HepG2 (cell line): ENCODE measurements at regions not wholly inside any gene's neighbourhood (a gene's known extent, or its start where the extent isn't known, plus 50 kb on each side); places are given as distances from the start of the nearest gene placed in this dataset.
"Not testable (repeated sequence)": the region's sequence is repeated elsewhere in the genome, so short reads cannot be mapped to it uniquely, and the experiment has no call there.

Experiments
- ATAC-seq: fragments of 200-7000 bp; cut with Tn5 transposase; 3 replicates; pipeline ENCODE4 v1.9.1; 2020; ENCODE audit warnings: mild to moderate bottlenecking, moderate library complexity
- BruUV-seq: library from RNA; stranded (reverse); fragments of 400-500 nt; replicated peaks from 2 replicates; lab custom pipeline; 2021; lab: Mats Ljungman, UMichigan
- CTCF ChIA-PET: fragments of 300-600 bp; formaldehyde crosslinking; extraction: SDS; loops from one replicate; lab custom pipeline; 2021; ENCODE audit warnings: low total read pairs, inconsistent platforms, low intra/inter-chr PET ratio; lab: Yijun Ruan, JAX
- POLR2A ChIA-PET: fragments of 350-600 bp; sonication (Branson Sonifier 250); formaldehyde crosslinking; loops from one replicate; lab custom pipeline; 2020; ENCODE audit warnings: antibody characterized with exemption, inconsistent platforms; lab: Yijun Ruan, JAX
- DNase-seq: peaks from one replicate; pipeline ENCODE4 v3.0.0-alpha.2; 2015; ENCODE audit warnings: low spot score
- FAIRE-seq: peaks from 3 replicates; lab custom pipeline; 2011; peaks lifted over from hg19 to GRCh38; lab: Jason Lieb, UNC
- H2AFZ ChIP-seq: one replicate; pipeline ENCODE4 v1.6.1; 2011; ENCODE audit warnings: low read length, inconsistent platforms
- H3K27ac ChIP-seq: fragments of 300-600 bp; 3 replicates; pipeline ENCODE4 v1.8.0; 2011; ENCODE audit warnings: mixed run types, mild to moderate bottlenecking, mixed read lengths, low read length, inconsistent platforms; ENCODE audit not compliant: insufficient read depth; ENCODE audit errors: extremely low read length
- H3K27me3 ChIP-seq, 2 experiments: fragments of 200-600 bp in 1 of 2; 2 replicates in 1 of 2; 3 replicates in 1 of 2; pipeline versions ENCODE4 v1.6.0 to v1.8.0; 2011; ENCODE audit warnings: low read length in 2 of 2, mild to moderate bottlenecking in 2 of 2, moderate library complexity in 2 of 2, inconsistent platforms in 1 of 2; ENCODE audit not compliant: insufficient read depth in 2 of 2, control insufficient read depth in 1 of 2
- H3K36me3 ChIP-seq, 2 experiments: fragments of 200-600 bp in 1 of 2; replicated peaks in 1 of 2; 2 replicates in 1 of 2; 3 replicates in 1 of 2; pipeline versions ENCODE4 v1.5.1 to v1.8.0; 2011; ENCODE audit warnings: low read length in 2 of 2, inconsistent platforms in 1 of 2; ENCODE audit not compliant: insufficient read depth in 2 of 2, control insufficient read depth in 1 of 2
- H3K4me1 ChIP-seq: 2 replicates; pipeline ENCODE4 v1.5.1; 2012; ENCODE audit warnings: low read length, inconsistent platforms; ENCODE audit not compliant: insufficient read depth
- H3K4me2 ChIP-seq: 2 replicates; pipeline ENCODE4 v1.6.0; 2011; ENCODE audit warnings: low read depth, low read length, inconsistent platforms
- H3K4me3 ChIP-seq, 3 experiments: fragments of 200-600 bp in 1 of 3; sonication (generic), shearing (Covaris generic) in 1 of 3; replicated peaks in 1 of 3; 2 replicates each; pipeline ENCODE4 v1.5.1; 2011 to 2016; ENCODE audit warnings: low read length in 3 of 3, inconsistent platforms in 2 of 3, low read depth in 2 of 3, mild to moderate bottlenecking in 2 of 3, control low read depth in 1 of 3, mixed read lengths in 1 of 3; ENCODE audit not compliant: insufficient read depth in 1 of 3
- H3K79me2 ChIP-seq: one replicate; pipeline ENCODE4 v1.6.1; 2011; ENCODE audit warnings: low read length, inconsistent platforms; ENCODE audit not compliant: insufficient read depth
- H3K9ac ChIP-seq: 2 replicates; pipeline ENCODE4 v1.6.0; 2011; ENCODE audit warnings: mild to moderate bottlenecking, low read depth, low read length, inconsistent platforms; ENCODE audit not compliant: insufficient read depth
- H3K9me3 ChIP-seq: 2 replicates; pipeline ENCODE4 v1.5.1; 2012; ENCODE audit warnings: mild to moderate bottlenecking, low read length
- H4K20me1 ChIP-seq: 2 replicates; pipeline ENCODE4 v1.6.0; 2011; ENCODE audit warnings: inconsistent platforms, mild to moderate bottlenecking, low read length, moderate library complexity; ENCODE audit not compliant: insufficient read depth
- KDM3A ChIP-seq: IDR thresholded peaks from 2 replicates; pipeline ENCODE4 v1.6.1; 2018; ENCODE audit warnings: low read depth, missing compliant biosample characterization
- SNRNP70 ChIP-seq: fragments of 200-400 bp; formaldehyde crosslinking; IDR thresholded peaks from 2 replicates; pipeline ENCODE4 v1.6.1; 2017; ENCODE audit warnings: mild to moderate bottlenecking, low read depth, low read length, moderate library complexity
- SOX6 ChIP-seq, 2 experiments: fragments of 450-650 bp in 1 of 2; sonication (generic) in 1 of 2; formaldehyde crosslinking in 1 of 2; IDR thresholded peaks; 2 replicates each; pipeline versions ENCODE4 v1.4.0 to v1.6.1; 2017 to 2020; ENCODE audit warnings: antibody characterized with exemption in 1 of 2, mild to moderate bottlenecking in 1 of 2, missing genetic modification reagents in 1 of 2
- TSC22D2 ChIP-seq: sonication (generic); formaldehyde crosslinking; IDR thresholded peaks from 2 replicates; pipeline ENCODE4 v1.5.1; 2020; ENCODE audit warnings: missing genetic modification reagents, mild to moderate bottlenecking, borderline replicate concordance
- WGBS: methylation state at CpG from one replicate; pipeline ENCODE4 v1.1.6; 2017; ENCODE audit warnings: low lambda C conversion rate; 5-methylcytosine and 5-hydroxymethylcytosine counted together
- in situ Hi-C: cut with HindIII; loops from 2 replicates; pipeline ENCODE4 v1.10.0; 2017; ENCODE audit warnings: low pct_unique_long_range_greater_than_20kb; ENCODE audit not compliant: extremely low pct_ligation_motif_present
- intact Hi-C: fragments of 100-400 bp; cut with micrococcal nuclease; formaldehyde crosslinking; loops from one replicate; pipeline ENCODE4 v1.10.0; 2022; ENCODE audit not compliant: unreplicated experiment
- TF ChIP-seq, protein P1 (sequence below): IDR thresholded peaks from 2 replicates; pipeline ENCODE4 v1.6.1; 2016; ENCODE audit warnings: low read depth, control low read depth

DNA sequence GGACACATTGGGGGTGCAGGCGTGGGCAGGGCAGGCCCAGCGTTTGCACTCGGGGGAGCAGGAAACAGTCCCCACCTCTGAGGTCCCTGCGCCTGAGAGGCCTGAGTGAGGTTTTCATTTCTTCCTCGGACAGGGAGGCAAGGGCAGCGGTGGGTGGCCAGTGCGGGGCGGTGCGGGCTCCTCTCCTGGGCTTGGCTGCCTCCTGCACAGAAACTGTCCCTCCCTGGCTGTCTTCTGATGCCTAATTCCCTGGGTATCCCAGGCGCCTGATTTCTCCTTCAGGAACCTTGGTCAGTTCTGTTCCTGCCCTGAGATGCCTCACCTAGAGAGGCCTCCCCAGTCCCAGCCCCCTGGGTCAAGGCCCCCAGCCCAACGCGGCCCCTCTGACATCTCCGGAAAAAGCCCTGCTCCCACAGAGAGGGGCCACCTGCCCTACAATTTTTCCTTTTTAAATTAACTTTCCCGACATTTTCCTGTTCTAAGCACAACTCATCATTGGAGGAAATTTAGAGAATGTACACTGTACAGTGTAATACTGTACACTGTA lies 260.3 kb downstream of the ADGRD1 start (continued):
- no peak for TF ChIP-seq SOX6 (IDR thresholded peaks at IDR 0.05)
- no peak for TF ChIP-seq SOX6 (CRISPR knock-in tag; IDR thresholded peaks at IDR 0.05)
- no peak for TF ChIP-seq KDM3A (CRISPR knock-in tag)
- no peak for TF ChIP-seq SNRNP70
- TF ChIP-seq TSC22D2 (CRISPR knock-in tag): no peak
- TF ChIP-seq, protein P1, sequence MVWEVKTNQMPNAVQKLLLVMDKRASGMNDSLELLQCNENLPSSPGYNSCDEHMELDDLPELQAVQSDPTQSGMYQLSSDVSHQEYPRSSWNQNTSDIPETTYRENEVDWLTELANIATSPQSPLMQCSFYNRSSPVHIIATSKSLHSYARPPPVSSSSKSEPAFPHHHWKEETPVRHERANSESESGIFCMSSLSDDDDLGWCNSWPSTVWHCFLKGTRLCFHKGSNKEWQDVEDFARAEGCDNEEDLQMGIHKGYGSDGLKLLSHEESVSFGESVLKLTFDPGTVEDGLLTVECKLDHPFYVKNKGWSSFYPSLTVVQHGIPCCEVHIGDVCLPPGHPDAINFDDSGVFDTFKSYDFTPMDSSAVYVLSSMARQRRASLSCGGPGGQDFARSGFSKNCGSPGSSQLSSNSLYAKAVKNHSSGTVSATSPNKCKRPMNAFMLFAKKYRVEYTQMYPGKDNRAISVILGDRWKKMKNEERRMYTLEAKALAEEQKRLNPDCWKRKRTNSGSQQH: no peak

DNA sequence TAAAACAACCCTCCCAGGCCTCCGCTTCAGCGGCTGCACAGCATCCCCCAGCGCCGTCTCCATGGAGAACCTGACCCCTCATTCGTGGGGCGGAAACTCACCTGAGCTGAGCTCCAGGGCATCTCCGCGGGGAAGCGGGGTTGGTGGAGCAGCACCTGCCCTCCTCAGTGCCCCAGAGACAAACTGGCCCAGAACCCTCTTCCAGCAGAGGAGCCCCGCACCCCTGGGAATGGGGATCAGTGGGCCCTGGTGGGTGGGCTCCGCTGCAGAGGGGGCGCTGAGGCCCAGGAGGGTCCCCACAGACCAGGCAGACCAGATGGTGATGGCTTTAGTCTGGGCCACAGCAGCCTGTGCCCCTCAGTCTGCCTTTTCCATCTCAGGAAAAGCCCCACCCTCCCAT lies 261.2 kb downstream of the ADGRD1 start:
- in situ Hi-C loops, FAIRE-seq, H4K20me1 ChIP-seq: not testable (repeated sequence)

DNA sequence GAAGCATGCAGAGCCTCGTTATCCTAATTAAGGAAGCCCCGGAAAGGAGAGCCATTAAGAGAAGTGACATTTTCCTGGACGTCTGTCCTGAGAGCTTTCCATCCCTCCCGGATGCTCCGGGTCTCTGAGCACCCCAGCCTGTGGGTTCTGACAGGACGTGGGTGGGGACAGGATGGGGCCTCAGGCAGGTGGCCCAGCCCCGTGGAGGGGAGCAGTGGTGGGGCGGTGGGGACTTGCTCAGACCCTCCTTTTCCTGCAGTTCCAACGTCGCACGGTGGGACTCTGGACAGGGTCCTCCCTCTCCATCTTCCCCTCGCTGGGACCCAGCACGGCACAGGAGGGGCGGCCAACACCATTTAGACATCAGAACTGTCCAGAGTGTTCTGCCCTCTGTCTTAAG lies 262.9 kb downstream of the ADGRD1 start:
- intact Hi-C loops, BruUV-seq: not testable (repeated sequence)
- WGBS: 0% methylated on average over 4 of the region's 14 CpGs

More for the DNA sequence above, 261.2 kb downstream of the ADGRD1 start:
- H3K27ac ChIP-seq, H3K9me3 ChIP-seq, CTCF ChIA-PET, H3K79me2 ChIP-seq, H2AFZ ChIP-seq, H3K4me1 ChIP-seq, H3K4me3 ChIP-seq, intact Hi-C loops, H3K9ac ChIP-seq, POLR2A ChIA-PET, BruUV-seq, H3K36me3 ChIP-seq, ATAC-seq, H3K4me2 ChIP-seq, DNase-seq: not testable (repeated sequence)
- 56% methylated on average over 5 of the region's 12 CpGs for WGBS
- H3K27me3 ChIP-seq: peaks cover 7 to 40% of the 10 kb centered on the region in 2 experiments; a peak in 4 of 5 replicates

More for the DNA sequence above, 262.9 kb downstream of the ADGRD1 start:
- ATAC-seq, POLR2A ChIA-PET, H3K36me3 ChIP-seq, H3K4me2 ChIP-seq, H2AFZ ChIP-seq, H3K9ac ChIP-seq, FAIRE-seq, CTCF ChIA-PET, H3K4me3 ChIP-seq, H3K27ac ChIP-seq, in situ Hi-C loops, H3K79me2 ChIP-seq, H3K4me1 ChIP-seq, H4K20me1 ChIP-seq, H3K9me3 ChIP-seq, DNase-seq: not testable (repeated sequence)
- H3K27me3 ChIP-seq: peaks cover 5 to 28% of the 10 kb centered on the region in 2 experiments; a peak in 4 of 5 replicates
